ENCODE measurements at regions not wholly inside any gene's neighbourhood (a gene's known extent, or its start where the extent isn't known, plus 50 kb on each side); places are given as distances from the start of the nearest gene placed in this dataset.

- TF ChIP-seq POLR2A (IDR thresholded peaks at IDR 0.05): no peak
- no peak for TF ChIP-seq CTCF (IDR thresholded peaks at IDR 0.05)
- TF ChIP-seq POLR2AphosphoS5 (IDR thresholded peaks at IDR 0.05): no peak
- no peak for TF ChIP-seq EP300 (IDR thresholded peaks at IDR 0.05; ENCODE audit: low read depth)
Observed at GRCh38 chr2:37767959-37768925, 96.8 kb upstream of the CDC42EP3 start.

Data from transverse colon (tissue), 4 donors.